Fibroblast of lung (primary cell): ENCODE measurements at regions not wholly inside any gene's neighbourhood (a gene's known extent, or its start where the extent isn't known, plus 50 kb on each side); places are given as distances from the start of the nearest gene placed in this dataset.

Source experiments
- CTCF ChIP-seq, 2 donors: IDR thresholded peaks in 1 of 2; conservative IDR thresholded peaks in 1 of 2; 1 replicate in 1 of 2; 2 replicates in 1 of 2; pipeline ENCODE4 v1.5.1; 2011 to 2012; ENCODE audit warnings: low read length in 2 of 2, control low read depth in 1 of 2, inconsistent platforms in 1 of 2, low read depth in 1 of 2, mild to moderate bottlenecking in 1 of 2
- EZH2 ChIP-seq: IDR thresholded peaks from 2 replicates; pipeline ENCODE4 v1.5.1; 2012; ENCODE audit warnings: low read length, control low read depth, mild to moderate bottlenecking; ENCODE audit errors: missing control alignments

- TF ChIP-seq CTCF (conservative IDR thresholded peaks at IDR 0.05 in 1 of 2, IDR thresholded peaks at IDR 0.05 in 1 of 2; ENCODE audit: low read depth in 1 of 2, low read length in 2 of 2), result no peak
- TF ChIP-seq EZH2, result no peak
These were observed 61.1 kb upstream of the GPR12 start for GRCh38 chr13:26821672-26822071.
